GM10847 (cell line): ENCODE measurements at regions not wholly inside any gene's neighbourhood (a gene's known extent, or its start where the extent isn't known, plus 50 kb on each side); places are given as distances from the start of the nearest gene placed in this dataset.

Source experiments
- POLR2A ChIP-seq: IDR thresholded peaks from 2 replicates; pipeline ENCODE4 v1.6.1; 2011; ENCODE audit not compliant: insufficient read length; ENCODE audit errors: extremely low read depth

- TF ChIP-seq POLR2A = no peak
These were observed 442.9 kb upstream of the ATP2B1 start for GRCh38 chr12:90151491-90152015.

DNA sequence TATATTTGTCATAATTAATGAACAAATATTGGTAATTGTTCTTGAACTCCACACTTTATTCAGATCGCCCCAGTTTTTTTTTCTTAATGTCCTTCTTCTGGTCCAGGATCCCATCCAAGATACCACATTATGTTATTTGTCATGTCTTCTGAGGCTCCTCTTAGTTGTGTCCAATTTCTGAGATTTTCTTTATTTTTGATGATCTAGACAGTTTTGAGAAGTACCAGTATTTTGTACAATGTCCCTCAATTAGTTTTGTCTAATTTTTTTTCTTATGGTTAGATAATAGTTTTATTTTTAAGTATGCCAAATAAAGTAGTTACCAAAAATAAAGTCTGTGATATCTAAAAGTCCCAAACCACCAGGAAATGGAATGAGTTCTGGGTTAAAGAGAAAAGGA lies 440.8 kb upstream of the ATP2B1 start:
- TF ChIP-seq POLR2A = no peak

DNA sequence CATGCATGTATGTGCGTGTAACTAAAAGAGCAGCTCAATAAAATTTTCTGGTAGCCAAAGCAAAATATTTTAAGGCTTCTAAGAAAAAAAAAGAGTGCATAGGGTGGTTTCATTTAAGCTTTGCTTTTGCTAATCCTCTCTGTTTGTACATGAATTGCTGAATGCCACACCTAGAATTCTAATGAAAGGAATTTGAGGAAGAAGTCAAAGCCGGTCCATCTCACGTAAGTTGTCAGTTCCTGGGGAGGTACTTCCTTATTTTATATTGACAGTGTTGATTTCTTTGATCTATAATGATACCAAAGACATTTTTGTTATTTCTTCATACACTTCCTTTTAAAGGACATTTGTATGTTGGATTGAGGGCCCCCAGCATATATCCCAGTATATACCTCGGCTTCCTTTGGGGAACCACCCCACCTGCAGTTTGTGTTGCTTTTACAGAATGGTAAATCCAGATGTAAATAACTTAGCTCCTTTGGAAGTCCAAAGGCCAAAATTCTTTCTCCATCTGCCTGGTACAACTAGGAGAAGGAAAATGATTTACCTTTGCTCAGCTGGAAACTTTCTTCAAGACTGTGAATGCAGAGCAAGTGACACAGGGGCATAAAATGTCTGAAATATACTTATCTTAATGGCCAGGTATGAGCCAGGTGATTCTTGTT lies 420.9 kb upstream of the ATP2B1 start:
- no peak for TF ChIP-seq POLR2A

GRCh38 chr12:90128526-90128925 lies 419.9 kb upstream of the ATP2B1 start:
- TF ChIP-seq POLR2A = no peak

DNA sequence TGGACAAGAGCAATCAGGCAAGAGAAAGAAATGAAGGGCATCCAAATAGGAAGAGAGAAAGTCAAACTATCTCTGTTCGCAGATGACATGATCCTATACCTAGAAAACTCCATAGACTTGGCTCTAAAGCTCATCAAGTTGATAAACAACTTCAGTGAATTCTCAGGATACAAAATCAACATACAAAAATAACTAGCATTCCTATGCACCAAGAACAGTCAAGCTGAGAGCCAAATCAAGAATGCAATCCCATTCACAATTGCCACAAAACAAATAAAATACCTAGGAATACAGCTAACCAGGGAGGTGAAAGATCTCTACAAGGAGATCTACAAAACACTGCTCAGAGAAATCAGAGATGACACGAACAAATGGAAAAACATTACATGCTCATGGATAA lies 417.5 kb upstream of the ATP2B1 start:
- TF ChIP-seq POLR2A = no peak

- no peak for TF ChIP-seq POLR2A
These were observed 416.3 kb upstream of the ATP2B1 start for GRCh38 chr12:90124914-90125313.

GRCh38 chr12:90124289-90124688 lies 415.7 kb upstream of the ATP2B1 start:
- no peak for TF ChIP-seq POLR2A

DNA sequence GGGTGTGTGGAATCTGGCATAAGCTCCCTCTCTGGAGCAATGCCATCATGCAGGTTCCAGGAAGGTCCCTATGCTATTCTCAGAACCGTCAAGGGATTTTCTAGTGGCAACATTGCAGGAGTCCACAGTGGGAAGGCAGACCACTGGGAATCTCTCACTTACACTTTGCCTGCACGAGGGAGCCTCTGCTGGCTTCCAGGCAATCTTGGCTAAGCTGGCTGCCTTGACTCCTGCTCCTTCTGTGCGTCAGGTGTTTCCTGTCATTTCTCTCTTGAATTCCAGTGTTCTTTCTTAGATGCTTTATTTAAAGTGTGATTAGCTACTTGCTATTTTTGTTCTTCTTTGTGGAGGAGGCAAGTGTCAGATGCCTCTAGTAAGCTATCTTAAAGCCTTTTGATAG lies 414.0 kb upstream of the ATP2B1 start:
- no peak for TF ChIP-seq POLR2A

- no peak for TF ChIP-seq POLR2A
These were observed 412.0 kb upstream of the ATP2B1 start for GRCh38 chr12:90120627-90121026.

- no peak for TF ChIP-seq POLR2A
These were observed 404.0 kb upstream of the ATP2B1 start for GRCh38 chr12:90112666-90113065.

DNA sequence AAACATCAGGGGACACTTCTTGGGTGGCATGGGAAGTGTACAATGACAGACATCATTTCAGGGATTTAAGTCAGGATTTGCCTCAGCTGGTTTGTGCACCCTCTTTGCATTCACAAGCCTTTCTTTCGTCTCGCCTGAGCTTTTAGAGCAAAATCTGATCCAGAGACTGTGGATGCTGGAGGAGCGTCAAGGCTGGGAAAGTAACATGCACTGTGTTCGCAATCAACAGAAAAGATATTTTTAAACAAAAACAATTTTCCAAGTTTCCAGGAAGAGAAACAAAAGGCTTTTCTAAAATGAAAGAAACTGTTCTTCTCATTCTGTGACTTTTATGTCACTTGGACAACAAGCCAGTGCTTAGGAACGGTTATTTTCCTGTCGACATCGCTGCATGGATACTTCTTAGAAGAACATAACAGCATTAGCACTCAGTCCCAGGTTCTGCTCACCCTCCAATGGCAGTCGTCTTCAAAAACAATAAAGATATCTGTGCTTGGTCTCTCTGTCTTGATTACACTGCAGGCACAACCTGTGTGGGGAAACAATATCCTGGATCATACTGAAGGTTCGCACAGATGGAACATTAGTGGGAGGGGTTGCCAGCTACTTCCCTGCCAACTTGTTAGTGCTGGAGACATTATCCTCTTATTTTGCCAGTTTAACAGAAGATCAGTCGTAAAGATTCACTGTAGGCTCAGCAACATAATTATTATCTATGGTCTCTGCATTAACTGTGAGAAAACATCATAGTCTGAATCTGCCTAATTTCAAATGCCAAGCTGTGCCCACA lies 403.3 kb upstream of the ATP2B1 start:
- no peak for TF ChIP-seq POLR2A

DNA sequence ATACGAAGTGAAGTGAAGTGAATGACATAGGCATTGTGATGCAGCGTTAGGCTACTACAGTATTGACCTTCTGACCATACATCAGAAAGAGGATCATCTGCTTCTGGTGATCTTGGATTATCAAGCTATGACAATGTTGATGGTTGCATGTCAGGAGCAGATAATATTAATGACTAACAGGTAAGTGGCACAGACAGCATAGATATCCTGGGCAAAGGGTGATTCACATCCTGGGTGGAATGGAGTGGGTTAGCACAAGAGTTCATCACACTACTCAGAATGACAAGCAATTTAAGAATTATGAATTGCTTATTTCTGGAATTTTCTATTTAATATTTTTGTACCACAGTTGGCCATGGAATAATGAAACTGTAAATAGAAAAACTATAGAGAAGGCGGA lies 397.9 kb upstream of the ATP2B1 start:
- TF ChIP-seq POLR2A = no peak

- TF ChIP-seq POLR2A = no peak
These were observed 394.5 kb upstream of the ATP2B1 start for GRCh38 chr12:90102957-90103652.

DNA sequence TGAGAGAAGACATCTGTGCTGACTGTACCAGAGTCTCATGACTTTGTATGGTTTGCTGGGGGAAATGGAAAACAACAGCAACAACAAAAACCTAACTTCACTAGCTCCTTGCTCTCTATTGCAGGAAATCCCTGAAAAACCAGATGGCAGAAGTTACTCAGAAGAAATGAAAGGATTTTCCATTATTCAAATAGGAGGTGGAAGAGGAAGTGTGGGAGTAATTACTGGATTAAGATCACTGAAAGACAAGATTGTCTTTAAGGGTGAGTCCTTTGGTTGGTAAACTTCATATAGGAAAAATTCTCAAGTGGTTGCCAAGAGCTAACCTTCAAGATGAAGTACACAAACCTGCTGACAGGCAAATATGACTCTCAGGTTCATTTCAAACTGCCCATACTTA lies 391.9 kb upstream of the ATP2B1 start:
- TF ChIP-seq POLR2A = no peak

- TF ChIP-seq POLR2A = no peak
These were observed 390.6 kb upstream of the ATP2B1 start for GRCh38 chr12:90099288-90099687.

GRCh38 chr12:90098132-90098779 lies 389.6 kb upstream of the ATP2B1 start:
- TF ChIP-seq POLR2A = no peak

- TF ChIP-seq POLR2A = no peak
These were observed 383.2 kb upstream of the ATP2B1 start for GRCh38 chr12:90091809-90092208.
